Endothelial cell (in vitro differentiated cells): ENCODE measurements at regions not wholly inside any gene's neighbourhood (a gene's known extent, or its start where the extent isn't known, plus 50 kb on each side); places are given as distances from the start of the nearest gene placed in this dataset.

Experiments
- DNase-seq: peaks from one replicate; pipeline ENCODE4 v3.0.0; 2021; ENCODE audit warnings: low spot score
- H3K27ac Mint-ChIP-seq: one replicate; pipeline ENCODE4 v1.8.0; 2021; ENCODE audit warnings: mixed read lengths, inconsistent platforms; ENCODE audit not compliant: unreplicated experiment
- H3K27me3 Mint-ChIP-seq: one replicate; pipeline ENCODE4 v1.8.0; 2021; ENCODE audit warnings: mild to moderate bottlenecking, moderate library complexity, mixed read lengths, inconsistent platforms; ENCODE audit not compliant: unreplicated experiment
- H3K36me3 Mint-ChIP-seq: one replicate; pipeline ENCODE4 v1.8.0; 2021; ENCODE audit warnings: mild to moderate bottlenecking, low read depth, mixed read lengths, inconsistent platforms; ENCODE audit not compliant: unreplicated experiment
- H3K4me1 Mint-ChIP-seq: one replicate; pipeline ENCODE4 v1.8.0; 2021; ENCODE audit warnings: mild to moderate bottlenecking, mixed read lengths, inconsistent platforms; ENCODE audit not compliant: unreplicated experiment
- H3K4me3 Mint-ChIP-seq: one replicate; pipeline ENCODE4 v1.8.0; 2021; ENCODE audit warnings: mild to moderate bottlenecking, mixed read lengths, inconsistent platforms; ENCODE audit not compliant: unreplicated experiment
- H3K9me3 Mint-ChIP-seq: one replicate; pipeline ENCODE4 v1.8.0; 2021; ENCODE audit warnings: mixed read lengths, inconsistent platforms; ENCODE audit not compliant: unreplicated experiment
- CTCF ChIP-seq: fragments of 200-600 bp; sonication (generic); IDR thresholded peaks from one replicate; pipeline ENCODE4 v1.5.0; 2021; ENCODE audit warnings: antibody characterized with exemption; ENCODE audit not compliant: unreplicated experiment

GRCh38 chr9:26612211-26612610 lies 280.4 kb downstream of the CAAP1 start:
- H3K9me3 Mint-ChIP-seq = no peaks in the 10 kb centered on the region
- DNase-seq = no peak
- no peak overlapping the region for H3K27ac Mint-ChIP-seq
- peaks cover 2% of the 10 kb centered on the region for H3K27me3 Mint-ChIP-seq
- no peak overlapping the region for H3K4me3 Mint-ChIP-seq
- no peak for TF ChIP-seq CTCF
- no peaks in the 10 kb centered on the region for H3K36me3 Mint-ChIP-seq
- H3K4me1 Mint-ChIP-seq = no peaks in the 10 kb centered on the region

- Mint-ChIP-seq H3K36me3 (no peaks in the 10 kb centered on the region), H3K27ac (no peak overlapping the region), H3K4me3 (no peak overlapping the region), H3K4me1 (peaks cover 2% of the 10 kb centered on the region), H3K27me3 (peaks cover 2% of the 10 kb centered on the region), H3K9me3 (no peaks in the 10 kb centered on the region)
- DNase-seq = no peak
- no peak for TF ChIP-seq CTCF
Observed at GRCh38 chr9:26606756-26607155, 285.8 kb downstream of the CAAP1 start.

GRCh38 chr9:26605367-26605766 lies 287.2 kb downstream of the CAAP1 start:
- Mint-ChIP-seq H3K27ac (no peak overlapping the region), H3K9me3 (no peaks in the 10 kb centered on the region), H3K27me3 (peaks cover 2% of the 10 kb centered on the region), H3K4me1 (peaks cover 2% of the 10 kb centered on the region), H3K4me3 (no peak overlapping the region), H3K36me3 (no peaks in the 10 kb centered on the region)
- no peak for TF ChIP-seq CTCF
- DNase-seq = no peak

GRCh38 chr9:26604076-26604662 lies 288.4 kb downstream of the CAAP1 start:
- DNase-seq = no peak

More at GRCh38 chr9:26604076-26604662, 288.4 kb downstream of the CAAP1 start:
- Mint-ChIP-seq H3K27me3 (peaks cover 2% of the 10 kb centered on the region), H3K27ac (no peak overlapping the region), H3K9me3 (no peaks in the 10 kb centered on the region), H3K36me3 (no peaks in the 10 kb centered on the region), H3K4me3 (no peak overlapping the region), H3K4me1 (peaks cover 2% of the 10 kb centered on the region)
- no peak for TF ChIP-seq CTCF
